Central memory CD4-positive, alpha-beta T cell (primary cell): ENCODE measurements at regions not wholly inside any gene's neighbourhood (a gene's known extent, or its start where the extent isn't known, plus 50 kb on each side); places are given as distances from the start of the nearest gene placed in this dataset.

Experiments used
- DNase-seq: peaks from one replicate; pipeline ENCODE4 v3.0.0; 2022

- DNase-seq: no peak
These were observed 395.3 kb downstream of the AEBP2 start for GRCh38 chr12:19834592-19834991.

DNA sequence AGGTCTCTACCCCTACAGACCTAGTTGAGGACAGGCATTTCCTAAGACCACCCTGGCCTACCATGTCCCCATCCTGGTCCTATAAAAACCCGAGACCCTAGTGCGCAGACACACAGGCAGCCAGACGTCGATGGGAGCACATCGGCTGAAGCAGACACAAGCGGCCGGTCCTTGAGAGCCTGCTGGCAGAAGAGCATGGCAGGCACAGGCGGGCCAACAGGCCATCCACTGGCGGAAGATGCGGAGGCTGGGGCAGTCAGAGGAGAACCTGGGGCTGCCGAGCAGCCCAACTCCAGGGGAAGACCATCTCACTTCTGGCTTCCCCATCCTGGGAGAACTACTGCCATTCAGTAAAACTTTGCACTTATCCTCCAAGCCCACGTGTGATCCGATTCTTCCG lies 396.8 kb downstream of the AEBP2 start:
- DNase-seq: no peak

GRCh38 chr12:19836456-19836855 lies 397.2 kb downstream of the AEBP2 start:
- DNase-seq: no peak

- no peak for DNase-seq
These were observed 398.3 kb downstream of the AEBP2 start for GRCh38 chr12:19837543-19837942.

DNA sequence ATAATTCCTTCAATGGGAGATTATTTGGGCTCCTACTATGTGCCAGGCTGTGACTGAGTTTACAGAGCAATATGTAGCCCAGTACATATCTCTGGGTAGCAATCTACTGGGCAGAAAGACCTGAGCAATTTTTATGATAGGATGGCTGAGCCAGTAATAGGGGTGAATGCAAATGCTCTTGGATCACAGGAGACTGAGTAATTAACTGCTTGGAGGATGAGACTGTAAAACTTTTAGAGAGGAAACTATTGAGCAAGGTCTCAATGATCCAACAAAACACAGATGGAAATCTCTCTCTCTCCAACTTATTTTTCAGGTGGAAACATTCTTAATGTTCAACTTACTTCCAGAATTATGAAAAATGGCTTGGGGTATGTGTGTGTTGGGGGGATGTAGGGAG lies 402.2 kb downstream of the AEBP2 start:
- DNase-seq: no peak

GRCh38 chr12:19842116-19842515 lies 402.8 kb downstream of the AEBP2 start:
- no peak for DNase-seq

DNA sequence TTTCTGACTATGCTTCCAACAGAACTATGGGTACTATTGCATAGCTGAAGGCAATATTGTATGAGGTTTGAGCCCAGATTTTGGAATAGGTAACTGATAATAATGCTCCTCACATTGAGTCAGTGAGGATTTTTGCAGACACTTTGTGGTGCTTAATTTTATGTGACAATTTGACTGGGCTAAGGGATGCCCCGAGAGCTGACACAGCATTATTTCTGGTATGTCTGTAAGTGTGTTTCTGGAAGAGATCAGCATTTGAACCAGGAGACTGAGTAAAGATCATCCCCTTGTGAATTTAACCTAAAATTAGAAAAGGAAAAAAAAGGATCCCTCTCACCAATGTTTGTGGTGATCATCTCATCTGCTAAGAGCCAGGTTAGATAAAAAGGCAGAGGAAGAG lies 404.9 kb downstream of the AEBP2 start:
- DNase-seq: no peak

GRCh38 chr12:19846574-19846973 lies 407.3 kb downstream of the AEBP2 start:
- no peak for DNase-seq

DNA sequence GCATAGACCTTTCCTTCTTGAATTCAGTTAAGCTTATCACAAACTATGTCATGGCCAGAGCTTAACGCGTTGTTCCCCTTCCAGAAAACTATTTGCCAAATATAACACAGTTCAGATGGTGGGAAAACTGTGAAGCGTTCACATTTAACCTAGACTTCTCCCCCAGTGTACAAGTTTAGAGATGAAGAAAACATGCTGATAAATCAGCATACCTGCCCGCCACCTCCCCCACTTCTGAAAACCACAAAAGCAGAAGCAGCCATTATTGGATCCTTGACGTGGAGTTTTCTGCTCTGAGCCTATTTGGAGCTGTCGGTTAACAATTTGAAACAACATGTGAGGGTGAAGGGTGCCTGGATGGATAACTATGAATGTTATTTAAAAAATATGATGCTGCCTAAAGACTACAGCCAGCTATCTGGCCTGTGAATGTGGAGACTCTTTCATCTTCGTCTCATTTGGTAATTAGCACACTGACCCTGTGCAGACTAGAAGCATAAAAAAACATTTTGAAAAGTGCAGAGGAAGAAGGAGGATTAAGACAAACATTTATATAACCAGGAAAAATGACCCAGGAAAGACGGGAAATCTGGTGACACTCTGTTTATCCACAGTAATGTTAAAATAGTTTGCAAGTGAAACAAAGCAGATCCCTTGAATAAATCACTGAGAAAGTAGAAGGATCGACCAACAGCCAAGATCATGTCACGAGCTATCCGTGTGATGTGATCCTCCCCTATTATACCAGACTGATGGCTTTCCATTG lies 408.2 kb downstream of the AEBP2 start:
- DNase-seq: no peak

DNA sequence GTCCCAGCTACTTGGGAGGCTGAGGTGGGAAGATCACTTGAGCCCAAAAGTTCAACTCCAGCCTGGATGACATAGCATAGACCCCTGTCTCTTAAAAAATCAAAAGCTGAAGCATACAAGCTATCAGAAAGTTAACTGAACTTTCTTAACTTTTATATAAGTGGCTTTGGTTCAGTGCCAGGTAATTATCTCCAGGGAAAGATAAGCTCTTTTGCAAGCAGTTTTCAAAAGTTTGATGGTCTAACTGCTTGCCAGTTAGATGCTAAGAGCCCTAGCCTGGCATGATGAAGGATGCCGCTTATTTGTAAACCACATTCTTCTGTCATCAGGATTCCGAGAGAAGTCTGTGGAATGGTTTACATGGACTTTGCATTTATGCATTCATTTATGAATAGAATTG lies 409.1 kb downstream of the AEBP2 start:
- no peak for DNase-seq

DNA sequence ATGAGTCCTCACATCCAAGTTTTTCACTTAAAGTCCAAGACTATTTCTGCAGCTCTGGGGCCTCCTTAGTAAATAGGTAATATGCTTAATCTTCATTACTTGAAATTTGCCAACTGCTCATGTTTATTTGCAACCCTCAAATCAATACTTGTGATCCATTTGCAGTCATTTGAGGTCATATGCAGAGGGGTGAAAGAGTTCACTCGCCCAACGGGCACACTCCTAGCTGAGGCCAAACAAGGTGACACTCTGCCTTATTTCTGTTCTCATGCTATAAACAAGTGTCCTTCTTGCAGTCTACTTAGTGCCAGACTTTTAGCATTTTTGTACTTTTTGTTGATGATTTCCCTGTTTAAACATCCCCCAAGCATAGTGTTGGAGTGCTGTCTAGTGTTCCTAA lies 409.9 kb downstream of the AEBP2 start:
- no peak for DNase-seq

GRCh38 chr12:19850346-19851065 lies 411.2 kb downstream of the AEBP2 start:
- DNase-seq: no peak

DNA sequence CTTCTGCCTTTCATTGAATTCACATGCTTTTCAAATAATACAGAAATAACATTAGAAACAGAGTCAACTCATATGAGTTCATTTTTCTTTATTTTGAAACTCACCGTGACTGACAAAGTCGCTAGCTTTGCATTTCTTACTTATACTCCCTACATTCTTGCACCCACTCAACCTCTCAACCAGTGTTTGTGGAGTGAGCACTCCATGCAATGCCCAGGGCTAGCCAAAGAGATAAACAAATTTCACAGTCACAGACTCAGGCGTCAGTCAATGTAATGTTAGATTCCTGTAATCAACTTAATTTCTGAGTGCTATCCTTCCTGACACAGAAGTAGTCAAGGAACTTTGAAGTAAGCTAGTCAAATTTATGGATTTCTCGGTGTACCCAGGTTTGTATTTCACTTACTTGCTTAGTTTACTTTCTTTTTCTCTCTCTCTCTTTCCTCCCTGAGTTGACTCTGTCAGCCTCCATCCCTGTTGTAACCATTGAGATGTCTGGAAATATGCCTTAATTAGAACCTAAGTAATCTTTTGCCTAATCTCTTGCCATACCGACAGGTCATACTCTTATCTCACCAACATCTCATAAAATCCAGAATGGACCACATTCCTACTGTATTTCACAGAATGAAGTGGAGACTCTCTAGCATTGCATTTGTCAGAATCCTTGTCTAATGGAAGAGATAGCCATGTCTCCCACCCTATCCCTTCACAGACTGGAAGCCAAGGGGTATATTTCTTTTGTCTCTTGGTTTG lies 413.0 kb downstream of the AEBP2 start:
- no peak for DNase-seq

- DNase-seq: no peak
These were observed 416.6 kb downstream of the AEBP2 start for GRCh38 chr12:19855851-19856250.

DNA sequence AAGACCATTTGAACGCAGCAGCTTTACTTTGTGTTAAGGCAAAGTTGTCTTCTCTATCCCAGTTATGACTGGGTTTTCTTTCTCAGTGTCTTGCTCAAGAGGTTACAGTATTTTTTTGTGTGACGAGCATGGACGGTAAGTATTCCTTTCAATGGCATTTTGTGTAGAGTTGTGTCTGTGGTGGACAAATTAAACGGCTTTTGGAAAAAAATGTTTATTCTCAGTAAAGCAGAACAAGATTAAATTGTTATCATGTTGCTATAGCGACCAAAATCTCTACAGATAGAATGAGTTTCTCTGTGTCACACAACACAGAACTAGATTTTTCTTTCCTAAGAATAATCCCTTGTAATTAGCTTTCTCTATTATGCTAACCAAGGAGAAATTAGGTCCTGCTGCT lies 417.1 kb downstream of the AEBP2 start:
- DNase-seq: no peak

DNA sequence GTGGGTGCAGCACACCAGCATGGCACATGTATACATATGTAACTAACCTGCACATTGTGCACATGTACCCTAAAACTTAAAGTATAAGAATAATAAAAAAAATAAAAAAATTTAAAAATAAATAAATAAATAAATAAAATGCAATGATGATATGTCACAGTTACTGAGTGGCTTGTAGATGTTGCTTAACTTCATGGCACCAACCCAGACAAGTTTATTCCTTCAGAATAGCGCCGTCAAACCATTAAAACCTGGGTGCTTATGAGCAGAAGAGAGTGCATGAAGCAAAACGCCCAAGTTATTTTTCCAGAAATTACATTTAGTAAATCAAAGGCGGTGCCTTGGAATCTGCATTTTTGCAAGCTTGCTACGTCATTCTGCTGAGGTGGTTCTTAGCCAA lies 417.9 kb downstream of the AEBP2 start:
- no peak for DNase-seq

GRCh38 chr12:19867151-19867550 lies 427.9 kb downstream of the AEBP2 start:
- DNase-seq: no peak

DNA sequence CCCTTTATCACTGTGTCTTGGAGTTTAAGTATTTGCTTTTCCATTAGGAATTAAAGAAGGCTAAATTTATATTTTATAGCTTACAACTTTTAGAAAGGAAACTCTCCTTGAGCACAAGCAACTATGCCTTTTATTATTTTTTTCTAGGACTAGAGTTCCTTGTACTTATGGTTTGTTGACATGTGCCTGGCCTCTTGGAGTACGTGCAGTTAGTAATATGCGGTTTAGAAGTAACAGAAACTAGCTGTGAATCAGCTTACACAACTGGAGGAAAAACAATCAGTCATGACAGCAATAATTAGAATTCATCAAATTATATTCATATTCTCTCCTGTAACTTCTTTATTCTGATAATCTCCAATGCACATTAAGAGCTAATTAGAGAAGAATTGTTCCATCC lies 428.7 kb downstream of the AEBP2 start:
- DNase-seq: no peak

- DNase-seq: no peak
These were observed 430.1 kb downstream of the AEBP2 start for GRCh38 chr12:19869413-19869812.

- no peak for DNase-seq
These were observed 433.6 kb downstream of the AEBP2 start for GRCh38 chr12:19872621-19873540.

GRCh38 chr12:19880076-19880475 lies 440.8 kb downstream of the AEBP2 start:
- no peak for DNase-seq

- no peak for DNase-seq
These were observed 441.4 kb downstream of the AEBP2 start for GRCh38 chr12:19880721-19881120.

- DNase-seq: no peak
These were observed 443.1 kb downstream of the AEBP2 start for GRCh38 chr12:19882346-19882745.
